IMR-90 (cell line): ENCODE measurements at regions not wholly inside any gene's neighbourhood (a gene's known extent, or its start where the extent isn't known, plus 50 kb on each side); places are given as distances from the start of the nearest gene placed in this dataset.
"Not testable (repeated sequence)": the region's sequence is repeated elsewhere in the genome, so short reads cannot be mapped to it uniquely, and the experiment has no call there.

Source experiments
- ATAC-seq: fragments of 200-7000 bp; cut with Tn5 transposase; 2 replicates; pipeline ENCODE4 v1.9.1; 2020; ENCODE audit warnings: low read depth, mild to moderate bottlenecking, moderate library complexity
- BruUV-seq: library from RNA; stranded (reverse); fragments of 400-500 nt; replicated peaks from 2 replicates; lab custom pipeline; 2021; lab: Mats Ljungman, UMichigan
- CTCF ChIA-PET: fragments of 300-600 bp; formaldehyde crosslinking; extraction: SDS; loops from one replicate; lab custom pipeline; 2021; ENCODE audit warnings: antibody characterized with exemption; lab: Yijun Ruan, JAX
- POLR2A ChIA-PET: fragments of 300-600 bp; sonication (Branson Sonifier 250); formaldehyde crosslinking; loops from one replicate; lab custom pipeline; 2022; ENCODE audit warnings: antibody characterized with exemption; ENCODE audit not compliant: unreplicated experiment; lab: Charles Lee
- DNase-seq: peaks from one replicate; pipeline ENCODE4 v3.0.0; 2013
- H2AFZ ChIP-seq: replicated peaks from 2 replicates; pipeline ENCODE3; 2013; ENCODE audit warnings: low read length, mild to moderate bottlenecking; ENCODE audit not compliant: poor library complexity
- H2AK5ac ChIP-seq: 2 replicates; pipeline ENCODE4 v1.6.1; 2013; ENCODE audit warnings: low read depth, low read length, inconsistent platforms
- H2AK9ac ChIP-seq: replicated peaks from 2 replicates; pipeline ENCODE3; 2013; ENCODE audit warnings: mild to moderate bottlenecking, low read depth, low read length, moderate library complexity; ENCODE audit not compliant: poor library complexity
- H2BK120ac ChIP-seq: 2 replicates; pipeline ENCODE4 v1.6.1; 2013; ENCODE audit warnings: low read depth, low read length, inconsistent platforms
- H2BK15ac ChIP-seq: 3 replicates; pipeline ENCODE4 v1.6.1; 2013; ENCODE audit warnings: low read depth, low read length, inconsistent platforms
- H2BK20ac ChIP-seq: 2 replicates; pipeline ENCODE4 v1.6.1; 2013; ENCODE audit warnings: low read depth, mild to moderate bottlenecking, inconsistent platforms, low read length, moderate library complexity
- H2BK5ac ChIP-seq: 2 replicates; pipeline ENCODE4 v1.6.1; 2013; ENCODE audit warnings: mild to moderate bottlenecking, low read depth, low read length, inconsistent platforms; ENCODE audit not compliant: poor library complexity, severe bottlenecking
- H3K14ac ChIP-seq: replicated peaks from 2 replicates; pipeline ENCODE4 v1.6.1; 2013; ENCODE audit warnings: low read depth, low read length, inconsistent platforms
- H3K18ac ChIP-seq: 2 replicates; pipeline ENCODE4 v1.6.1; 2013; ENCODE audit warnings: low read depth, low read length, control low read depth
- H3K23ac ChIP-seq: 2 replicates; pipeline ENCODE4 v1.6.1; 2013; ENCODE audit warnings: low read depth, low read length, inconsistent platforms
- H3K27ac ChIP-seq: 2 replicates; pipeline ENCODE4 v1.5.1; 2013; ENCODE audit warnings: mild to moderate bottlenecking, control low read depth, low read length; ENCODE audit not compliant: insufficient read depth
- H3K27me3 ChIP-seq: 2 replicates; pipeline ENCODE4 v1.6.1; 2013; ENCODE audit warnings: low read length; ENCODE audit not compliant: control insufficient read depth, insufficient read depth
- H3K36me3 ChIP-seq: 2 replicates; pipeline ENCODE4 v1.6.1; 2013; ENCODE audit warnings: low read length, mixed read lengths; ENCODE audit not compliant: control insufficient read depth, insufficient read depth
- H3K4ac ChIP-seq: 2 replicates; pipeline ENCODE4 v1.6.1; 2013; ENCODE audit warnings: low read depth, low read length, inconsistent platforms
- H3K4me1 ChIP-seq: 2 replicates; pipeline ENCODE4 v1.6.1; 2013; ENCODE audit warnings: low read length, mixed read lengths; ENCODE audit not compliant: control insufficient read depth, insufficient read depth
- H3K4me2 ChIP-seq: 2 replicates; pipeline ENCODE4 v1.6.1; 2013; ENCODE audit warnings: low read depth, mild to moderate bottlenecking, control low read depth, low read length, moderate library complexity
- H3K4me3 ChIP-seq: 2 replicates; pipeline ENCODE4 v1.5.1; 2013; ENCODE audit warnings: low read depth, mild to moderate bottlenecking, control low read depth, low read length, moderate library complexity; ENCODE audit not compliant: insufficient read depth
- H3K56ac ChIP-seq: 2 replicates; pipeline ENCODE4 v1.6.1; 2013; ENCODE audit warnings: low read length, inconsistent platforms; ENCODE audit not compliant: insufficient read depth; ENCODE audit errors: extremely low read depth
- H3K79me1 ChIP-seq, 2 experiments: 2 replicates each; pipeline ENCODE4 v1.6.1; 2013; ENCODE audit warnings: low read length in 2 of 2, inconsistent platforms in 1 of 2, low read depth in 1 of 2
- H3K9ac ChIP-seq: 2 replicates; pipeline ENCODE4 v1.6.1; 2013; ENCODE audit warnings: low read depth, low read length, control low read depth
- H3K9me1 ChIP-seq: 2 replicates; pipeline ENCODE4 v1.6.1; 2013; ENCODE audit warnings: low read length, inconsistent platforms; ENCODE audit not compliant: insufficient read depth
- H3K9me3 ChIP-seq: 2 replicates; pipeline ENCODE4 v1.6.1; 2013; ENCODE audit warnings: low read length; ENCODE audit not compliant: control insufficient read depth, insufficient read depth
- H4K20me1 ChIP-seq: 2 replicates; pipeline ENCODE4 v1.6.1; 2013; ENCODE audit warnings: low read length, inconsistent platforms; ENCODE audit not compliant: insufficient read depth
- H4K5ac ChIP-seq: 2 replicates; pipeline ENCODE4 v1.6.1; 2013; ENCODE audit warnings: mild to moderate bottlenecking, low read depth, low read length, control low read depth
- H4K8ac ChIP-seq, 2 experiments: 2 replicates each; pipeline ENCODE4 v1.6.1; 2013; ENCODE audit warnings: low read depth in 2 of 2, low read length in 2 of 2, control low read depth in 1 of 2, inconsistent platforms in 1 of 2
- H4K91ac ChIP-seq: 2 replicates; pipeline ENCODE4 v1.6.1; 2013; ENCODE audit warnings: low read depth, low read length, inconsistent platforms; ENCODE audit not compliant: insufficient read depth
- WGBS, 2 experiments: methylation state at CpG; one replicate each; pipeline versions ENCODE4 v1.1.5 to v1.1.7; 2013; ENCODE audit warnings: missing lambda C conversion rate in 2 of 2; ENCODE audit not compliant: insufficient read length in 1 of 2; ENCODE audit errors: extremely low coverage in 2 of 2; 5-methylcytosine and 5-hydroxymethylcytosine counted together
- dilution Hi-C: fragments of 300-500 bp; cut with HindIII; formaldehyde crosslinking; loops from one replicate; pipeline ENCODE4 v1.14.3; 2018; ENCODE audit warnings: low sequenced_read_pairs; ENCODE audit not compliant: unreplicated experiment
- in situ Hi-C: fragments of 300-500 bp; cut with MboI; formaldehyde crosslinking; loops from 3 replicates; pipeline ENCODE4 v1.14.3; 2019; ENCODE audit warnings: low sequenced_read_pairs, inconsistent platforms, mixed read lengths
- intact Hi-C: fragments of 100-400 bp; cut with micrococcal nuclease; formaldehyde crosslinking; loops from 2 replicates; pipeline ENCODE4 v1.10.0; 2022

GRCh38 chr14:106712513-106712912 is 1186.1 kb downstream of the TMEM121 start:
- POLR2A ChIA-PET, intact Hi-C loops, H2AFZ ChIP-seq: not testable (repeated sequence)

GRCh38 chr14:106714446-106715428 is 1188.4 kb downstream of the TMEM121 start:
- H2AFZ ChIP-seq, H3K14ac ChIP-seq, H4K20me1 ChIP-seq, ATAC-seq, H4K91ac ChIP-seq, in situ Hi-C loops, H3K56ac ChIP-seq, H3K9me3 ChIP-seq, H3K36me3 ChIP-seq, H2AK9ac ChIP-seq, H2BK15ac ChIP-seq, H3K4me1 ChIP-seq, POLR2A ChIA-PET, H3K27ac ChIP-seq, H3K18ac ChIP-seq, H3K27me3 ChIP-seq, H2BK20ac ChIP-seq, H3K79me1 ChIP-seq, H3K9ac ChIP-seq, H4K8ac ChIP-seq, H2AK5ac ChIP-seq, dilution Hi-C loops, H3K4me3 ChIP-seq, H2BK5ac ChIP-seq, H3K9me1 ChIP-seq, DNase-seq, BruUV-seq, intact Hi-C loops, H4K5ac ChIP-seq, H3K4ac ChIP-seq, H3K4me2 ChIP-seq, H2BK120ac ChIP-seq, CTCF ChIA-PET, H3K23ac ChIP-seq: not testable (repeated sequence)
- 67% methylated on average over 1 of the region's 14 CpGs; no CpG with 5 or more reads in 1 of the 2 experiments for WGBS, 2 experiments

More at GRCh38 chr14:106712513-106712912, 1186.1 kb downstream of the TMEM121 start:
- in situ Hi-C loops, H3K4me2 ChIP-seq, H4K91ac ChIP-seq, H4K20me1 ChIP-seq, H3K4me1 ChIP-seq, H3K9me1 ChIP-seq, H2AK9ac ChIP-seq, ATAC-seq, CTCF ChIA-PET, H3K56ac ChIP-seq, H3K14ac ChIP-seq, H3K18ac ChIP-seq, H2BK5ac ChIP-seq, H3K27me3 ChIP-seq, dilution Hi-C loops, H3K9ac ChIP-seq, H4K8ac ChIP-seq, H2BK20ac ChIP-seq, H2AK5ac ChIP-seq, H4K5ac ChIP-seq, H3K9me3 ChIP-seq, H3K23ac ChIP-seq, H2BK120ac ChIP-seq, H3K4me3 ChIP-seq, H3K4ac ChIP-seq, H2BK15ac ChIP-seq, H3K27ac ChIP-seq, BruUV-seq, DNase-seq, H3K36me3 ChIP-seq, H3K79me1 ChIP-seq: not testable (repeated sequence)
- WGBS, 2 experiments = 27% methylated on average over 2 of the region's 5 CpGs; no CpG with 5 or more reads in 1 of the 2 experiments
